ENCODE measurements at regions not wholly inside any gene's neighbourhood (a gene's known extent, or its start where the extent isn't known, plus 50 kb on each side); places are given as distances from the start of the nearest gene placed in this dataset.

- TF ChIP-seq CTCF (IDR thresholded peaks at IDR 0.05) (no peak), POLR2AphosphoS5 (IDR thresholded peaks at IDR 0.05) (no peak)
Measured at GRCh38 chr3:144151983-144152382, 180.4 kb downstream of the DIPK2A start.

Measured in breast epithelium (tissue), 3 donors.